Astrocyte of the spinal cord (primary cell): ENCODE measurements at regions not wholly inside any gene's neighbourhood (a gene's known extent, or its start where the extent isn't known, plus 50 kb on each side); places are given as distances from the start of the nearest gene placed in this dataset.
"Not testable (repeated sequence)": the region's sequence is repeated elsewhere in the genome, so short reads cannot be mapped to it uniquely, and the experiment has no call there.

ENCODE experiments used
- DNase-seq: peaks from one replicate; pipeline ENCODE4 v3.0.0; 2011; ENCODE audit warnings: low read depth, low spot score
- H3K4me3 ChIP-seq: 2 replicates; pipeline ENCODE4 v1.5.1; 2011; ENCODE audit warnings: low read depth, mild to moderate bottlenecking, low read length, moderate library complexity
- CTCF ChIP-seq: IDR thresholded peaks from 2 replicates; pipeline ENCODE4 v1.5.1; 2012; ENCODE audit warnings: low read depth, mild to moderate bottlenecking, low read length, inconsistent platforms
- in situ Hi-C: cut with HindIII; loops from 2 replicates; pipeline ENCODE4 v1.10.0; 2017; ENCODE audit warnings: low sequenced_read_pairs

- no peak overlapping the region for H3K4me3 ChIP-seq
- peak; percentile 45 for DNase-seq
- TF ChIP-seq CTCF, result no peak
- in situ Hi-C loops, result no loop called here
Observed at GRCh38 chr5:52283221-52283620, 504.5 kb upstream of the ITGA1 start.

DNA sequence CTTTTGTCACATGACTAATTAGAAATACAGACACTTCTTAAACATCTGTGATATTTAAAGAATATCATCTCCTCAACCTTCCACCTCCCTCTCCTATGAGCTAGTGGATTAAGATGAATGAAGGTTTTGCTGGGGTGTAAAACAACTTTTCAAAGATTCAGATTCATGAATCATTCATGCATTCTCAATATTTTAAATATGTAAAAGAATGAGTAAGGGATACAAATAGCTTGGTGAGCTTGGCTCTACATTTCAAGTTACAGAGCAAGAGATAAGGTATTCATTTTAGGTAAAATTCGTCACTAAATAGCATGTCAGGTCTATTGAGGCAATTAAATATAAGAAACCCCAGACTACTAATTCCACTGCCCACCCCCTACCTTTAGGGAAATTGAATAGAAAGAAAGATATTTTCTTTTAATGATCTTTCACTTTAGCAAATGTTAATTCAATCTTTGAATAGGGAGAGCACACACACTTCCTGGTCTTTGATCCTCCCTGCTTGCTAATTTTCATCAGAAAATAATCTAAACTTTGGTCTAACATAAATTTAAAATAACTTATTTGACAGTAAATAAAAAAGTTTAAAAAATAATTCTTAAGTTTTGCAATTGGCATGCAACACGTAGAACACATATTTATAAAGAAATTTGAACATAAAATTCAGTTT lies 486.9 kb upstream of the ITGA1 start:
- TF ChIP-seq CTCF, result no peak
- no peak for DNase-seq
- in situ Hi-C loops, result no loop called here
- no peak overlapping the region for H3K4me3 ChIP-seq

DNA sequence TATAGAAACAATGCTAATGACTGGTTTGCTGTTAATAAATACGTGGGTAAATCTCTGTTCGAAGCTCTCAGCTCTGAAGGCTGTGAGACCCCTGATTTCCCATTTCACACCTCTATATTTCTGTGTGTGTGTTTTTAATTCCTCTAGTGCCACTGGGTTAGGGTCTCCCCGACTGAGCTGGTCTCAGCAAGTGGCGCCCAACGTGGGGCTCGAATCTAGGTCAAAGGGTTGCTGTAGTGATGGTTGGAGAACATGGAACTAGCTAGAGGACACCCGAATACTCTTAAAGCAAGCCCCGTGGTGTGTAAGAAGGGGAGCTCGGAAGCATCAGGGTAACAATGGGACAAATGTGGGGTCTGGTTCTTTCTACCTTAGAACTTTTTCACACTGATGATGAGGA lies 482.9 kb upstream of the ITGA1 start:
- in situ Hi-C loops, H3K4me3 ChIP-seq: not testable (repeated sequence)
- peak; percentile 1 for DNase-seq

DNA sequence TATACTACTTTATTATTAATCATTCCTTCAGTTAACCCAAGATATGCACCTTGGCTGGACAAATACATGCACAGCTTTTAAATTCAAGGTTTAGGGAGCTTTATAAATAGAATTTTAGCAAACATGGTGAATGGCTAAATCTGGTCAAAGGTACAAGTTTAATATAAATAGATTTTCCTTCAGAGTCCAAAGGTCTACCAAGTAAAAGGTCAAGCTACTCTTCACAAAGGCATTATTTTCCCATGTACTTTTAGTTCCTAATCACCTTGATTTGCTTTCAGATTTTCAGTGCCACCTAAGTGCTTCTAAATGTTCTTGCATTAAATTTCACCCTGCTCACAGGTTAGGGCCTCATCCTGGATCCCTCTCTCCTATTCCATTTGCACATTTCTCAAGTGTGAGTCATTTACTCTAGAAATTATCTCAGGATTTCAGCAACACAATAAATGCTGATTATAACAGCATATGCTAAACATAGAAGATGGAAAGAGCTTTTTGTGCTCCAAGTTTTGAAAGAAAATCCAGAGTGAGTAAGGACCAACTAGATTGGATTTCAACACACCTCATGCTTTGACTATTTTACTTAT lies 459.4 kb upstream of the ITGA1 start:
- no peak overlapping the region for H3K4me3 ChIP-seq
- no peak for TF ChIP-seq CTCF
- in situ Hi-C loops, result no loop called here
- DNase-seq, result no peak

DNA sequence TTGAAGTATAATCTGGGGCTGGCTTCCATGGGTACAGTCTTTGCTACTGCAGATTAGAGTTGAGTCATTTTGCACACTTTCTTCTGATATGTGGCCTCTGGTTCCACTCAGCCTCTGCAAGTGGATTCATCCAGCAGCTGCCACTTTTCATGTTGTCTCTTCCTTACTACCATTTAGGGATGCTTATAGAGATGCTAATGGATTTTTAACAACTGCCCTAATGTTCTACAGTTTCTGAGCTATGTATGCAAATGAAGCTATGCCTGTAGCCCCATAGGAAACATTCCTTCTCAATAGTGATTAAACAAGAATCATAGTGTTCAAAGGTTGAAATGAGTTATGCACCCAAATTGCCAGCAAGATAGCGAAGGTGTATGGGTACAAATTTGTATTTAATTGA lies 456.0 kb upstream of the ITGA1 start:
- no peak for TF ChIP-seq CTCF
- no peak for DNase-seq
- in situ Hi-C loops, result no loop called here
- no peak overlapping the region for H3K4me3 ChIP-seq

- in situ Hi-C loops, result no loop called here
- no peak for TF ChIP-seq CTCF
- no peak overlapping the region for H3K4me3 ChIP-seq
- DNase-seq, result no peak
Observed at GRCh38 chr5:52334367-52334766, 453.3 kb upstream of the ITGA1 start.

- in situ Hi-C loops, result no loop called here
- no peak for TF ChIP-seq CTCF
- no peak overlapping the region for H3K4me3 ChIP-seq
- DNase-seq, result no peak
Observed at GRCh38 chr5:52339285-52339684, 448.4 kb upstream of the ITGA1 start.
